IPS-20b (cell line): ENCODE measurements at regions not wholly inside any gene's neighbourhood (a gene's known extent, or its start where the extent isn't known, plus 50 kb on each side); places are given as distances from the start of the nearest gene placed in this dataset.
"Not testable (repeated sequence)": the region's sequence is repeated elsewhere in the genome, so short reads cannot be mapped to it uniquely, and the experiment has no call there.

Experiments used
- H3K27ac ChIP-seq: one replicate; pipeline ENCODE4 v1.5.1; 2013; ENCODE audit warnings: low read length
- H3K27me3 ChIP-seq: 2 replicates; pipeline ENCODE4 v1.6.1; 2013; ENCODE audit warnings: mild to moderate bottlenecking, low read length, inconsistent platforms; ENCODE audit not compliant: insufficient read depth
- H3K36me3 ChIP-seq: 2 replicates; pipeline ENCODE4 v1.6.1; 2013; ENCODE audit warnings: low read depth, mild to moderate bottlenecking, inconsistent platforms, low read length, moderate library complexity; ENCODE audit not compliant: insufficient read depth
- H3K4me1 ChIP-seq: 2 replicates; pipeline ENCODE4 v1.6.1; 2013; ENCODE audit warnings: mild to moderate bottlenecking, control low read depth, inconsistent platforms, low read length, moderate library complexity; ENCODE audit not compliant: insufficient read depth
- H3K4me3 ChIP-seq: 2 replicates; pipeline ENCODE4 v1.5.1; 2013; ENCODE audit warnings: mild to moderate bottlenecking, low read length, inconsistent platforms
- H3K9ac ChIP-seq: 2 replicates; pipeline ENCODE4 v1.6.1; 2013; ENCODE audit warnings: low read depth, mild to moderate bottlenecking, inconsistent platforms, low read length, moderate library complexity
- H3K9me3 ChIP-seq: 2 replicates; pipeline ENCODE4 v1.6.1; 2013; ENCODE audit warnings: mild to moderate bottlenecking, low read depth, low read length, inconsistent platforms; ENCODE audit not compliant: insufficient read depth

DNA sequence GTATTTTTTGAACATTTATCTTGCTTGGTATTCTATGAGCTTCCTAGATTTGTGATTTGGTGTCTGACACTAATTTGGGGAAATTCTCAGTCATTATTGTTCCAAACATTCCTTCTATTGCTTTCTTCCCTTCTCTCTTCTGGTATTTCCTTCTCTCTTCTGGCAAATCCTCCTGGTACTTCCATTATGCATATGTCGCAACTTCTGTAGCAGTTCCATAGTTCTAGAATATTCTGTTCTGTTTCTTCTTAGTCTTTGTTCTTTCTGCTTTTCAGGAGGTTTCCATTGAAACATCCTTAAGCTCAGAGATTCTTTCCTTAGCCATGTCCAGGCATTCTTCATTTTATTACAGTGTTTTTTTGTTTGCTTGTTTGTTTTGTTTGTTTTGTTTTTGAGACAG, 155.2 kb upstream of the PIK3R1 start:
- no peak overlapping the region for H3K27ac ChIP-seq
- H3K36me3 ChIP-seq = no peaks in the 10 kb centered on the region
- no peaks in the 10 kb centered on the region for H3K27me3 ChIP-seq
- H3K4me3 ChIP-seq = no peak overlapping the region
- no peaks in the 10 kb centered on the region for H3K4me1 ChIP-seq
- H3K9me3 ChIP-seq = no peaks in the 10 kb centered on the region
- no peak overlapping the region for H3K9ac ChIP-seq

DNA sequence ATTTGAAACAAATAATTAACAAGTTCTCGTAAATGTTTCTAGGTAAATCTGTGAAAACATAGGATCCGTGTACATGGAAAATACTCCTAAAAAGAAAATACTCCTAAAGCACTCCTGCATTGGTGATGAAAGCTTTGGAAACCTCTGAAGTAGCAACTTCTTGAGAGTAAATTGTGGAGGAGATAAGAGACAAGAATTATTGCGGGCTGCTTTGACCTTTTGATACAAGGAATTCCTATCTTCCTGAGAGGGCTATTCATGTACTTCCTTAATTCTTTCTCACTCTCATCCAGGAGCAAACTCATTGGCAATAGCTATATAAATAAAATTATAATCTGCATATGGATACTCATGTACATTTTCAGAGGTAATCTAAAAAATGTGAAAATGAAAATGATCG, 158.4 kb upstream of the PIK3R1 start:
- no peaks in the 10 kb centered on the region for H3K36me3 ChIP-seq

DNA sequence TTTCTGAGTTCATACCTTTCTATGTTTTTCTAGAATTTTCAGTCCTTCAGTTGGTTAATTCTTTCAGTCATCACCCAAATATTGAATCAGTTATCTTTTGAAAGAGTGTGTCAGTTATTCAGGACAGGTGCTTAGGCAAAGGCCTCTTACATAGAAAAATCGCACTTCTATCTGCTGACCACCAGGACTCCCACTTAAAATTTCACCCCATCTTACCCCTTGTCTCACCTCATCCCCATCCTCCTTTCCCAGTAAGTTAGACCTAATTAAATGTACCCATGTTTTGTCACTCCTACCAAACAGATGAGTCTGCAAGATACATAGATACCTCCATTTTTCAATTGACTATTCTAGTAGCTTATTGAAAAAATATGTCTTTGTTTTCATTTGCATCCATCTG, 159.9 kb upstream of the PIK3R1 start:
- no peak overlapping the region for H3K4me3 ChIP-seq
- H3K9me3 ChIP-seq = no peaks in the 10 kb centered on the region
- no peak overlapping the region for H3K27ac ChIP-seq
- H3K9ac ChIP-seq = no peak overlapping the region
- no peaks in the 10 kb centered on the region for H3K27me3 ChIP-seq
- H3K4me1 ChIP-seq = no peaks in the 10 kb centered on the region
- H3K36me3 ChIP-seq = no peaks in the 10 kb centered on the region

More for the DNA sequence above, 158.4 kb upstream of the PIK3R1 start:
- Histone ChIP-seq H3K9ac (no peak overlapping the region), H3K27me3 (no peaks in the 10 kb centered on the region), H3K27ac (no peak overlapping the region), H3K4me3 (no peak overlapping the region), H3K4me1 (no peaks in the 10 kb centered on the region), H3K9me3 (no peaks in the 10 kb centered on the region)

DNA sequence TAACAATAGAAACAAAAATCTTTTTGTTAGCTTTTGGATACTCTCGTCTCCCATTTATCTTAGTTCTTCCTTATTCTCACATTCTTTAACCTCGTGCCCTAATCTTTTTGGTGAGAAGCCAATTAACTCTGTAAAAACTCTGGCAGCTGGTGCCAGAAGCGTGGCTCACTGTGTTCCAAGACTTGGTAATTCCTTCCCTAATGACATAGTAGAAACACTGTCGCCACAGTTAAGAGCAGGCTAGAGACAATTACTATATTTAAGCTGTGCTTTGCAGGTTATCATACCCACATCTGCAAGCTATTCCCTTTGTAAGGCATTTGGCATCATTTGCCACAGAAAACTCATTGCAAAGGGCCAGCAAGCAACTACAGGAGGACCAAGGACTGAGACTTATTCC, 160.9 kb upstream of the PIK3R1 start:
- Histone ChIP-seq H3K9me3 (peaks cover 3% of the 10 kb centered on the region; the same call in 1 of the 2 replicates), H3K36me3 (no peaks in the 10 kb centered on the region), H3K4me1 (no peaks in the 10 kb centered on the region), H3K4me3 (no peak overlapping the region), H3K27me3 (no peaks in the 10 kb centered on the region), H3K9ac (no peak overlapping the region), H3K27ac (no peak overlapping the region)

DNA sequence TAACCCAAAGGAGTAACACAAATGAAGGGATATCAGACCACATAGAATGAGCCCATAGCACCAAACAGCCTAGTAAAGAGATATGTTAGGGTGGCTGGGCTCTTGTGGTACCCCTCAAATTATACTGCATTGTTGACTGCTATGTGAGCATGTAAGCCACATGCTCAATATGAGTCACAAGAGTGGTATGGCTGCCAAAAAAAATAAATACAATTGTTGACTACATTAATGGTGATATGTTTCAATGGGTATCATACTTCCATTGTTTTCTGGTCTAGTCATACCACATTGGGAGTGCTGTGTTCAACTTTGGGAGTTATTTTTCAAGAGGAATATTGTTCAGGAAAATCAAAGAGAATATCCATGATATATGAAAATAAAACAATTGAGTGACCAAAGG, 162.4 kb upstream of the PIK3R1 start:
- Histone ChIP-seq H3K9me3 (peaks cover 11% of the 10 kb centered on the region), H3K4me1 (no peaks in the 10 kb centered on the region), H3K27me3 (no peaks in the 10 kb centered on the region), H3K4me3 (no peak overlapping the region), H3K9ac (no peak overlapping the region), H3K27ac (no peak overlapping the region), H3K36me3 (no peaks in the 10 kb centered on the region)

DNA sequence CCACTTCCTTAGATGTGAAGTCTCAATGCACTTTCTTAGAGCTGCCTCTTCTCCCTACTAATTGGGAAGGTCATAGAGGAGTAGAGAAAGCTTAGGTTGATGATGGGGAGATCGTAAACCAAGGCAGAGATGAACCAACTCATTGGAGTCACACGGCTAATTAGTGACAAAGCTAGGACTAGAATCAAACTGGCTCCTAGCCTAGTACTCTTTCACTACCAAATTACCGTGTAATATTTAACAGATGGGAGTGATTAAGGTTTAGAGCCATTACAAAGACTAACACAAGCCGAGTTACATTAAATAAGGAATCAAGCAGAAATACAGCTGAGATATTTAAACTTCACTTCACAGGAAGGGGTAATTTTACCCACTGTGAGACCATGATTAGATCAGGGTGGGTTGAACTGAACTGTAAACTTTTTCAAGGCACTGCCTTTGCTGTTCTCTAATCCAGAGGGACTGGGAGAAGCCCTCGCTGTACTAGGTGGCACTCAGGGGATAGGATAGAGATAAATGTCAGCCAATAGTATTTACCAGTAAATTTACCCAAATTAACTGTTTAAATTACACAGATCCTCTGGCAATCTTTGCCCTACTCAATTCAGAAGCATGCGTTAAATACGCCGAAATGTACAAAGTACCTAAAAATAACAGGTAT, 166.4 kb upstream of the PIK3R1 start:
- H3K9me3 ChIP-seq = peaks cover 35% of the 10 kb centered on the region
- H3K36me3 ChIP-seq = no peaks in the 10 kb centered on the region
- no peak overlapping the region for H3K27ac ChIP-seq
- H3K4me1 ChIP-seq = no peaks in the 10 kb centered on the region
- no peaks in the 10 kb centered on the region for H3K27me3 ChIP-seq
- no peak overlapping the region for H3K9ac ChIP-seq
- H3K4me3 ChIP-seq = no peak overlapping the region

DNA sequence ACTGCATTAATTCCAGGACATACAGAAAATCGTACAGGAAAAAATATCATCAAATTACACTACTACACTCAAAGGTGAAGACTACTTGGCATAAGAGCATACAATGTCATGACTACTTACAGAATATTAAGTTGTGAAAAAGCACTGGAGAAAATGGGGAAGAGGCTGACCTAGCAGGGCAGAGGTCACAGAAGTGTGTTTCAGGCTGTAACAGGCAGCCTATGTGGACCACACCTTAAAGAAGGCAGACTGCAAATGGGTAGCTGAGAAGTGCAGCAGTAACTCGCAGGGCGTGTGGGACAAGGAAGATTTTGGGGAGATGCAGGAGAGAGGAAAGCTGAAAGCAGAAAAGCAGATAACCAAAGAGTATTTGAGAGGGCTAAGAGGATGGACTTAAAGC, 167.0 kb upstream of the PIK3R1 start:
- H3K36me3 ChIP-seq = no peaks in the 10 kb centered on the region
- H3K4me1 ChIP-seq = no peaks in the 10 kb centered on the region
- no peaks in the 10 kb centered on the region for H3K27me3 ChIP-seq
- no peak overlapping the region for H3K4me3 ChIP-seq
- peaks cover 35% of the 10 kb centered on the region for H3K9me3 ChIP-seq
- H3K27ac ChIP-seq = no peak overlapping the region
- H3K9ac ChIP-seq = no peak overlapping the region

DNA sequence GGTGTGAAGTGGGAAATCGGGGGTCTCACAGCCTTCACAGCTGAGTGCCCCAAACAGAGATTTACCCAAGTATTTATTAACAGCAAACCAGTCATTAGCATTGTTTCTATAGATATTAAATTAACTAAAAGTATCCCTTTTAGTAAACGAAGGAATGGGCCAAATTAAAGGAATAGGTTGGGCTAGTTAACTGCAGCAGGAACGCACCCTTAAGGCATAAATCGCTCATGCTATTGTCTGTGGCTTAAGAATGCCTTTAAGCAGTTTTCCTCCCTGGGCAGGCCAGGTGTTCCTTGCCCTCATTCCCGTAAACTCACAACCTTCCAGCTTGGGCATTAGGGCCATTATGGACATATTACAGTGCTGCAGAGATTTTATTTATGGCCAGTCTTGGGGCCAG, 167.5 kb upstream of the PIK3R1 start:
- peaks cover 35% of the 10 kb centered on the region for H3K9me3 ChIP-seq
- not testable (repeated sequence) for H3K4me3 ChIP-seq, H3K36me3 ChIP-seq, H3K27ac ChIP-seq, H3K4me1 ChIP-seq, H3K27me3 ChIP-seq, H3K9ac ChIP-seq

DNA sequence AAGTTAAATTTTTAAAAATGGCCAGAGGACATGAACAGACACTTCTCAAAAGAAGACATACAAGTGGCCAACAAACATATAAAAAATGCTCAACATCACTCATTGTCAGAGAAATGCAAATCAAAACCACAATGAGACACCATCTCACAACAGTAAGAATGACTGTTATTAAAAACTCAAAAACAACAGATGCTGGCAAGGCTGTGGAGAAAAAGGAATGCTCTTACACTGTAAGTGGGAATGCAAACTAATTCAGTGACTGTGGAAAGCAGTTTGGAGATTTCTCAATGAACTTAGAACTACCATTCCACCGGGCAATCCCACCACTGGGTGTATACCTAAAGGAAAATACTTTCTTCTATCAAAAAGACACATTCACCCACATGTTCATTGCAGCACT, 168.5 kb upstream of the PIK3R1 start:
- Histone ChIP-seq H3K36me3 (no peaks in the 10 kb centered on the region), H3K4me1 (no peaks in the 10 kb centered on the region; the same call in 1 of the 2 replicates), H3K9ac (no peak overlapping the region), H3K4me3 (no peak overlapping the region), H3K9me3 (peaks cover 35% of the 10 kb centered on the region), H3K27me3 (no peaks in the 10 kb centered on the region), H3K27ac (no peak overlapping the region)

DNA sequence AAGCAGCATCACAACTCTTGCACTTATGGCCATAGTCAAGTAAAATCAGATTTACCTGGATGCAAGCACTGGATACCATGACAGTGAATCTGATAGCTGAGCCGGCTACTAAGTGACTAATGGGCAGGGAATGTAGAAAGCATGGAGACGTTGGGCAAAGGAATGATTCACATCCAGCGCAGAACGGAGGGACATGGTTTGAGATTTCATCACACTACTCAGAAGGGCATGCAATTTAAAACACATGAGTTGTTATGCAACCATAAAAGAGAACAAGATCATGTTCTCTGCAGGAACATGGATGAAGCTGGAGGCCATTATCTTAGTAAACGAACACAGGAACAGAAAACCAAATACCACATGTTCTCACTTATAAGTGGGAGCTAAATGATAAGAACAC, 169.1 kb upstream of the PIK3R1 start:
- H3K27me3 ChIP-seq = no peaks in the 10 kb centered on the region
- H3K27ac ChIP-seq = no peak overlapping the region
- no peak overlapping the region for H3K4me3 ChIP-seq
- no peaks in the 10 kb centered on the region; the same call in 1 of the 2 replicates for H3K4me1 ChIP-seq
- H3K9me3 ChIP-seq = peaks cover 35% of the 10 kb centered on the region
- H3K36me3 ChIP-seq = no peaks in the 10 kb centered on the region
- no peak overlapping the region for H3K9ac ChIP-seq

DNA sequence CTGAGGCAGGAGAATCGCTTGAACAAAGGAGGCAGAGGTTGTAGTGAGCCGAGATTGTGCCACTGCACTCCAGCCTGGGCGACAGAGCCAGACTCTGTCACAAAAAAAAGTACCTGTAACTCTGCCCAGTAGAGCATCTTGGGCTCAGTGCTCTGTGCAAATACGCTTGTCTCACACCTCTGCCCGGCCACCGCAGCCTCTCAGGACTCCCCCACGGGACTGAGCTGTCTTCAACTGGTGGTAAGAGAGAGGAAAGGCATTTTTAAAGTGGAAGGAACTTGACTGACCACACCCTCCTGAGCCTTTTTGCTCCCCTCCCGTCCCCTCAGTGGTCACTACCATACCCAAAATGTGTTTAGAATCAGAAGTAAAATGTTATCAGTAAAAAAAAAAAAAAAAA, 174.3 kb upstream of the PIK3R1 start:
- Histone ChIP-seq H3K4me3 (no peak overlapping the region), H3K9ac (no peak overlapping the region), H3K27ac (no peak overlapping the region), H3K36me3 (no peaks in the 10 kb centered on the region), H3K27me3 (no peaks in the 10 kb centered on the region), H3K4me1 (no peaks in the 10 kb centered on the region; the same call in 1 of the 2 replicates), H3K9me3 (peaks cover 5% of the 10 kb centered on the region)

DNA sequence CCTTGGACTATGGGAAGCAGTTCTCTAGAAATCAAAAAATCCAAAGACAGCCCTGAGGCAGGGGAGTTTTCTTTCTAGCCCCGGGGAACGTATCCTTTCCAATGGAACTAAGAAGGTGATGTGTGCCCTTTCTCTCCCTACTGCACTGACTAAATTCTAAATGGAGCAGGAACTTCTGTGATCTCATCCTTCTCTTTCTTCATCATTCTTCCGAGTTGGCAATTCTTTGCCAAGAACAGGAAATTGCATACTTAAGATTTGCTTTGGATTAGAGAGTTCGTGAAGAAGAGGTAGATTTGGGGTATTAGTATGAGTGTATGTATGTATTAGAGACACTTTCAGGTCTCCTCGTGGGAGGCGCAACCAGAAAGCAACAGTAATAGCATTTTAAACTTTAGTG, 178.0 kb upstream of the PIK3R1 start:
- H3K27ac ChIP-seq = no peak overlapping the region
- no peaks in the 10 kb centered on the region; the same call in 1 of the 2 replicates for H3K4me1 ChIP-seq
- no peaks in the 10 kb centered on the region for H3K9me3 ChIP-seq
- no peak overlapping the region for H3K9ac ChIP-seq
- no peak overlapping the region for H3K4me3 ChIP-seq
- no peaks in the 10 kb centered on the region for H3K27me3 ChIP-seq
- no peaks in the 10 kb centered on the region for H3K36me3 ChIP-seq
